Thyroid gland (tissue), 4 donors: ENCODE measurements at regions not wholly inside any gene's neighbourhood (a gene's known extent, or its start where the extent isn't known, plus 50 kb on each side); places are given as distances from the start of the nearest gene placed in this dataset.
A peak's percentile ranks its signal among the peaks of the same experiment; 100 is the strongest.
"Not testable (repeated sequence)": the region's sequence is repeated elsewhere in the genome, so short reads cannot be mapped to it uniquely, and the experiment has no call there.

Experiments used
- DNase-seq, 2 donors: peaks; one replicate each; pipeline ENCODE4 v3.0.0-alpha.2; 2019
- H3K27ac ChIP-seq, 3 donors: fragments of 200-600 bp; sonication (generic); 1 replicate in 2 of 3; 2 replicates in 1 of 3; pipeline ENCODE4 v1.5.1; 2016 to 2019; ENCODE audit warnings: mild to moderate bottlenecking in 1 of 3, moderate library complexity in 1 of 3
- H3K27me3 ChIP-seq: fragments of 200-600 bp; sonication (generic); one replicate; pipeline ENCODE4 v1.5.1; 2019
- H3K36me3 ChIP-seq, 2 donors: fragments of 200-600 bp; sonication (generic); one replicate each; pipeline ENCODE4 v1.5.1; 2016 to 2019
- H3K4me1 ChIP-seq, 2 donors: fragments of 200-600 bp; sonication (generic); one replicate each; pipeline ENCODE4 v1.5.1; 2017 to 2019
- H3K4me3 ChIP-seq, 3 donors: fragments of 200-600 bp; sonication (generic); replicated peaks in 1 of 3; 1 replicate in 2 of 3; 2 replicates in 1 of 3; pipeline ENCODE4 v1.5.1; 2016; ENCODE audit warnings: mild to moderate bottlenecking in 1 of 3
- H3K9me3 ChIP-seq: fragments of 200-600 bp; sonication (generic); one replicate; pipeline ENCODE4 v1.5.1; 2017
- POLR2A ChIP-seq, 2 donors: fragments of 450-650 bp; IDR thresholded peaks; one replicate each; pipeline ENCODE4 v1.6.1; 2017; ENCODE audit warnings: antibody characterized with exemption in 2 of 2, mild to moderate bottlenecking in 2 of 2, moderate library complexity in 1 of 2
- whole genome bisulfite sequencing, 2 donors: methylation state at CpG; one replicate each; pipeline ENCODE4 v1.1.5; 2017; 5-methylcytosine and 5-hydroxymethylcytosine counted together
- intact Hi-C: fragments of 100-400 bp; cut with DNase I; formaldehyde crosslinking; loops from one replicate; pipeline ENCODE4 v1.15.1; 2023
- TF ChIP-seq, protein P1 (sequence below), 6 experiments: fragments of 200-600 bp in 3 of 6; fragments of 450-650 bp in 3 of 6; sonication (generic) in 3 of 6; IDR thresholded peaks; one replicate each; pipeline ENCODE4 v1.5.1; 2016 to 2019; ENCODE audit warnings: antibody characterized with exemption in 6 of 6, mild to moderate bottlenecking in 2 of 6, inconsistent platforms in 1 of 6, moderate library complexity in 1 of 6

DNA sequence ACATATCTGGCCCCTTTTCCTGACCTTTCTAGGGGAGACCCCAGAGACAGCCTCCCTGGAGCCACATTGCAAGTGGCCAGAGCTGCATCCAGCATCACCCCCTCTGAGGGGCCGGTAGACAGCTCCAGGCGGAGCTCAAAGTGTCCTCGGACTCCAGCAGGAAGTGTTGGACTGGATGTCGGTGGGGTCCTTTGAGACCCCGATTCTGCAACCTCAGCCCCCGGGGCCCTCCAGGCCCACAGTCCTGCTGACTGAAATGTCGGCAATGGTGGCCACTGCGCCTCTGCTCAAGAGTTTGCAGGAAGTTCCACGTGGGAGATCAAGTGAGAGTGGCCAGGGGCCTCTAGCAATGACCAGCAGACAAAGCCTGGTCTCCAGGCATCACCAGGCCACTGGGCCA lies 115.9 kb upstream of the FOXD4L5 start:
- no peaks in the 10 kb centered on the region for H3K36me3 ChIP-seq
- H3K27me3 ChIP-seq = no peaks in the 10 kb centered on the region
- no peaks in the 10 kb centered on the region for H3K4me1 ChIP-seq
- TF ChIP-seq POLR2A (IDR thresholded peaks at IDR 0.05) = no peak
- TF ChIP-seq, protein P1, sequence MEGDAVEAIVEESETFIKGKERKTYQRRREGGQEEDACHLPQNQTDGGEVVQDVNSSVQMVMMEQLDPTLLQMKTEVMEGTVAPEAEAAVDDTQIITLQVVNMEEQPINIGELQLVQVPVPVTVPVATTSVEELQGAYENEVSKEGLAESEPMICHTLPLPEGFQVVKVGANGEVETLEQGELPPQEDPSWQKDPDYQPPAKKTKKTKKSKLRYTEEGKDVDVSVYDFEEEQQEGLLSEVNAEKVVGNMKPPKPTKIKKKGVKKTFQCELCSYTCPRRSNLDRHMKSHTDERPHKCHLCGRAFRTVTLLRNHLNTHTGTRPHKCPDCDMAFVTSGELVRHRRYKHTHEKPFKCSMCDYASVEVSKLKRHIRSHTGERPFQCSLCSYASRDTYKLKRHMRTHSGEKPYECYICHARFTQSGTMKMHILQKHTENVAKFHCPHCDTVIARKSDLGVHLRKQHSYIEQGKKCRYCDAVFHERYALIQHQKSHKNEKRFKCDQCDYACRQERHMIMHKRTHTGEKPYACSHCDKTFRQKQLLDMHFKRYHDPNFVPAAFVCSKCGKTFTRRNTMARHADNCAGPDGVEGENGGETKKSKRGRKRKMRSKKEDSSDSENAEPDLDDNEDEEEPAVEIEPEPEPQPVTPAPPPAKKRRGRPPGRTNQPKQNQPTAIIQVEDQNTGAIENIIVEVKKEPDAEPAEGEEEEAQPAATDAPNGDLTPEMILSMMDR (IDR thresholded peaks at IDR 0.05) = no peak
- no peak overlapping the region for H3K4me3 ChIP-seq
- DNase-seq = no peak
- intact Hi-C loops = no loop called here
- 66 to 94% methylated on average over 3 of the region's 9 CpGs for WGBS, 2 donors
- no peaks in the 10 kb centered on the region for H3K9me3 ChIP-seq
- no peak overlapping the region for H3K27ac ChIP-seq

DNA sequence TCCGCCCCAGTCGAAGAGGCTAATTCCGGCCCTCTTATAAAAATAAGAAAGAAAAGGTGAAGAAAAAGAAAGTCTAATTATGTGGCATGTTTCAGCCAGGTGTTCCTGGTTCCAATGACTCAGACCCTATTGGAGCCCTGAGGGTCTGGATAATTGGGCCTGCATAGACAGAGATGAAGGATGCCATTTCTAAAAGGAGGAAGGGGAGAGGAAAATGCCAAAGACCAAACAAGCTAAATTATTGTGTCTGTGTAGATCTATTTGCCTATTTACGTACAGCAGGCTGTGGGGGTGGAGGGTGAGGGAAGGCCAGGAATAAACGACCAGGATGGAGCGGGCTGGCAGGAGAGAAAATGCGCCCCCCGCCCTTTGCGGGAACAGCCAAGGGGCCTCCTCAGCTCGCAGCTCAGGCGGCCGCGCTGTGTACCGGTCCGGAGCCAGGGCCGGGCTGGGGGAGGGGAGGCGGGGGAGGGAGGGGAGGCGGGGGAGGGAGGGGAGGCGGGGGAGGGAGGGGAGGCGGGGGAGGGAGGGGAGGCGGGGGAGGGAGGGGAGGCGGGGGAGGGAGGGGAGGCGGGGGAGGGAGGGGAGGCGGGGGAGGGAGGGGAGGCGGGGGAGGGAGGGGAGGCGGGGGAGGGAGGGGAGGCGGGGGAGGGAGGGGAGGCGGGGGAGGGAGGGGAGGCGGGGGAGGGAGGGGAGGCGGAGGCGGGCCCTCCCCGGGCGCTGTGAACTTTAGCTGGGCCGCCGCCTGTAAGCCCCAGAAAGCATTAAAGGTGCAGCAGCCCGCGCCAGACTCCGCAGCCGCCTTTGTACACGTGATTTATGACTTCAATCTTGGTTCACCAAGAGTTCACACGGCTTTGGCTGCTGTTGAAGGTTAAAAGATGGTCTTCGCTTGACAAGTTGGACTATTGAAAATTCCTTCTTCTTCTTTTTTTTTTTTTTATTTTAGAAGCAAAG lies 113.0 kb upstream of the FOXD4L5 start:
- H3K9me3 ChIP-seq, H3K27ac ChIP-seq, H3K4me3 ChIP-seq, DNase-seq, H3K36me3 ChIP-seq, intact Hi-C loops, H3K4me1 ChIP-seq, H3K27me3 ChIP-seq: not testable (repeated sequence)
- WGBS, 2 donors = 87 to 90% methylated on average over 27 to 31 of the region's 42 CpGs

DNA sequence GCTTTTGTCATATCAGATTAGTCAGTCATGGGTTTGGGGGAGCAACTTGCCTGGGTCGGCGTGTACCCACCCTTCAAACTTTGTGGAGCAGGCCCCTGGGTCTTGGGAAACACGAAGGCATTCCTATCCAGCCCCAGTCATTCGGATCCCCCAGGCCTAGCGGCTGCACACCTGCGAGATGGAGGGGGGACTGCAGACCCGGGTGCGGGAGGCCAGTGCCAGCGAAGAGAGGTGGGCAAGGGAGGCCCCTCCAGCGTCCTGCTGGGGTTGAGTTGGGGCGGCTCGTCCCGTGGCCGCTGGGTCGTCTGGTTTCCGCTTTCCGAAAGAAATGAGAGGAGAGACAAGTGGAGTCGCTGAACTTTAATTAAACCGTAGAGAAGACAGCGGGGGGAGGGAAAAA lies 112.2 kb upstream of the FOXD4L5 start:
- H3K27ac ChIP-seq, H3K27me3 ChIP-seq, H3K9me3 ChIP-seq, H3K4me1 ChIP-seq, H3K4me3 ChIP-seq, intact Hi-C loops, H3K36me3 ChIP-seq, DNase-seq: not testable (repeated sequence)
- WGBS, 2 donors = 88 to 89% methylated on average over 19 to 20 of the region's 20 CpGs

DNA sequence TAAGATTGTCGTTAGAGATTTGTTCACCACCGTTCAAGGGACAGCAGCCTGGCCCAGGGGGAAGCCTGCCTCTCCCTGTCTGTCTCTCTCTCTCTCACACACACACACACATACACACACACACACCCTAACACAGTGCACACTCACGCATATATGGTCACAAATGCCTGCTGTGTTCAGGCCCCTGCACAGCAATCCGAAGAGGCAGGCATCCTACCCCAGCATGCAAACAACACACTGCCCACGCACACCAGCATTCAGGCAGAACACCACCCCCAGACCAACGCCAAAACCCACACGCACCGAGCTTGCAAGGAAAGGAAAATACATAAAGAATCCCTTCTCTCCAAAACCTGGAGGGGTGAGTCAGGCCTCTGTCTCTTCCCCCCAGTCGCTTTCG lies 111.6 kb upstream of the FOXD4L5 start:
- H3K36me3 ChIP-seq, H3K27ac ChIP-seq, DNase-seq, H3K9me3 ChIP-seq, H3K4me1 ChIP-seq, H3K4me3 ChIP-seq, intact Hi-C loops, H3K27me3 ChIP-seq: not testable (repeated sequence)
- WGBS, 2 donors = 78 to 83% methylated on average over 10 of the region's 10 CpGs

DNA sequence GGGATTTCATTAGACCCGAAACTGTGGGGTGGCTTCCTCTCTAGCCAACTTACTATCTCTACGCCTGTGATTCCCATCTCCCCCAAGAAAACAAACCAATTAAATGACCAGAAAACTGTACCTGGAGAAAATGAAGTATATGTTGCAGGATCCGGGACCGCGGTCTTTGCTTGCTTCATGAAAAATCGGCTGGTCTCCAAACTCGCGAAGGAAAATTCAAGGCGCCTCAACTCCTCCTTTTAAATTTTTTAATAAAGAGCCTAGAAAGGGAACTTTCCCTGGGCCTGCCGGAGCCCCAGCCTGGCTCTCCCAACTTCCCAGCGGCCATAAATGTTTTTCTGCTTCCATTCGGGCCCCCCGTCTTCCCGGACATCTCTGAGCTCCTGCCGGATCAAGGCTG lies 110.8 kb upstream of the FOXD4L5 start:
- 79 to 92% methylated on average over 9 of the region's 15 CpGs for WGBS, 2 donors
- H3K4me1 ChIP-seq, H3K27me3 ChIP-seq, intact Hi-C loops, DNase-seq, H3K36me3 ChIP-seq, H3K27ac ChIP-seq, H3K9me3 ChIP-seq, H3K4me3 ChIP-seq: not testable (repeated sequence)

DNA sequence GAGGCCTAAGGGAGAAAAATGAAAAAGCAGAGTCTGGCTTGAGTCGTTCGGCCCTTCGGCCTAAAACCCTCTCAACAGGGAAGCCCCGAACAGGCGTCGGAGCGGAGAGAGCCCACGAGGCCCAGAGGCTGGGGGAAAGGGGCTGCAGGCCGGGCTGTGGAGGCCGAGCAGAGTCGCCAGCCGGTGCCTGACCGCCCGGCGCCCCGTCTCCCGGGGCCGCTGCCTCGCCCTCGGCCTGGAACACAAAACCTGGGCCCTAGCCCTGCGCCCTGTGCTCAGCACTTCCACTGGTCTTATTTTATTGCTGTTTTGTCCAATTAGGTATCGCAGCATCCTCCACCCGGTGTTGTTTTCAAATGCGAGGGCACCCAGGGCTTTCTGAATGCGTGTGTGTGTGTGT lies 110.1 kb upstream of the FOXD4L5 start:
- H3K36me3 ChIP-seq, H3K4me3 ChIP-seq, DNase-seq, H3K9me3 ChIP-seq, intact Hi-C loops, H3K27me3 ChIP-seq, H3K27ac ChIP-seq, H3K4me1 ChIP-seq: not testable (repeated sequence)
- WGBS, 2 donors = 86 to 88% methylated on average over 12 to 14 of the region's 25 CpGs

DNA sequence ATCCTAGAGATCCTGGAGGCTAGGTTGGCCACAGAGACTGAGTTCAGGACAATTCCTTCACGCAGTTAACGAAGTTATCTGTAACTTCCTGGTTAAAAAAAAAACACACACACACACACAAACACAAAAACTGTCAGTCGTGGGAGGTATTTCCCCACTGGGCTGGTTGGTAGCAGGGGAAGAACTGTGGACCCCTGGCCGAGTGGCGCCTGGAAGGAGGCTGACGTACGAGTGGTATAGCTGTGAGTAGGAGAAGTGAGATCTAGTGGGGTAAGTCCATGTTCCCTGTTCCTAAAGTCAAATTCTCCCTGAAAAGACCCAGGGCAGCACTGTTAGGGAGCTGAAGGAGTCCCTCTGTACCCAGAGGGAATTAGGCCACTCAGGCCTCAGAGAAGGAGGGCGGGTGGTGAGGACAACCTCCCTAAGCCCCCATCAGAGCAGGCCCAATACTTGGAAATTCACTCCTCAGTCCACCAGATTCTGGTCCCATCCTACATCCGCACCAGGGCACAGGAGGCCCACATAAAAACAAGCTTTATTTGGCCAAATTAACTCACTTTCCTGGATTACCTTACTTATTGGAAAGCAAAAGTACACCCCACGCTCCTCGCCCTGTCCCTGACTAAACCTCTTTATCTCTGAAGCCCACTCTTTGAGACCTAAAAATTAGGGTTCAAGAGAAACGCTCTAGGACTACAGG lies 108.3 kb upstream of the FOXD4L5 start:
- H3K4me1 ChIP-seq, H3K27ac ChIP-seq, H3K4me3 ChIP-seq, DNase-seq, H3K27me3 ChIP-seq, intact Hi-C loops, H3K36me3 ChIP-seq, H3K9me3 ChIP-seq: not testable (repeated sequence)
- 75 to 76% methylated on average over 12 of the region's 12 CpGs for WGBS, 2 donors

DNA sequence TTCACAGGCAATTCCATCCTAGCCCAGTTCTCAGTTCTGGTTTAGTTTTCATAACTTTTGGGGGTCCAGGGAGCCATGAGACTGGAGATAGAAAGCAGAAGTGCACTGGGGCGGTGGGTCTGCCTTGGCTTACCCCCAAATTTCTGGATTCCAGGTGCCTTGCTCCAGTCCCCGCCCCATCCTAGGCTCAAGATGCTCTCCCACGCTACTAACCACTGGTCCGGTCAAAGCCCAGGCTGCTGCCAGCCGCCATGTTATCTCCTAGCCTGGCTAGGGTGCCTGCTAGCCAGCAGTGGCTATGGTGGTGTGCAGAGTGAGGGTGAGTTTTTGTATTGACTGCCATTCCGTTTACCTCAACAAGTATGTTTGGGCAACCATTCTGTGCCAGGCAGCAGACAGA lies 107.6 kb upstream of the FOXD4L5 start:
- H3K36me3 ChIP-seq, H3K27me3 ChIP-seq, H3K4me3 ChIP-seq, intact Hi-C loops, H3K4me1 ChIP-seq, H3K27ac ChIP-seq, DNase-seq, H3K9me3 ChIP-seq: not testable (repeated sequence)
- 59 to 60% methylated on average over 5 to 6 of the region's 6 CpGs for WGBS, 2 donors

DNA sequence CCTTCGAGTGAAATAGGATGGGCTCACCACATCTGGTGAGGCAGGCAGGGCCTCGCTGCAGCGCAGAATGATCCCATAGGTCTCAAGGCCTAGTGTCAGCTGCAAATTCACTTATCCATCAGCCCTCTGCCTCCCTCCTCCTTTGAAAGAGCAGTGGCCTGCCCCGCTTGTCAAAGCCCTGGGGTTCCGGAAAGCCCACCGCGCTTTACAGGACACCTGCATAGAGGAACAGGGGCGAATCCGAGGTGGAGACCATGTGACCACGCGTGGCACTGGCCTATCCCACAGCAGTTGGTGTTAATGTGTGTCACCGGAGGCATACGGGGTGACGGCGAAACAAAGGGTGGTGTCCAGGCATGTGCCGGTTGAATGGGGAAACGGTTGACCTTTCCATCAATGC lies 104.7 kb upstream of the FOXD4L5 start:
- H3K36me3 ChIP-seq, intact Hi-C loops, H3K4me1 ChIP-seq, H3K27me3 ChIP-seq, H3K4me3 ChIP-seq, H3K9me3 ChIP-seq, H3K27ac ChIP-seq: not testable (repeated sequence)
- peak in 1 of 2 donors; percentile 34 for DNase-seq
- 65 to 68% methylated on average over 17 of the region's 17 CpGs for WGBS, 2 donors

DNA sequence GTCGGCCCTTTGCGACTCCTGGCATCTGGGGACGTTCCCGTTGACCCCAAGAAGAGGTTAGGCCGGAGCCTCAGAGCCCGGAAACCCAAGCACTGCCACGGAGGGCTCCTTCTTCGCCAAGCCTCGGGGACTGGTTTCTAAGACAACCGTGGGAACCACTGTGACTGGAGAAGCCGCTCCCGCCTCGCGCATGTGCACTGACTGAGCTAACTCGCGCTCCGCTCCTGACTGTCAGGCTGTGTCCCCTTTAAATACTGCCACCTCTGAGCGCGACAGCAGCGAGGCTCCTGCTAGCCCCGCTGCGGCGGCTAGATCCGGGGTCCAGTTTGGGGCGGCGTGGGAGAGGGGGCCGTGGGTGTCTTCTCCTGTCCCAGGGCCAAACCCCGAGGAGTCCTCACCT lies 104.2 kb upstream of the FOXD4L5 start:
- H3K4me1 ChIP-seq, H3K36me3 ChIP-seq, DNase-seq, H3K27ac ChIP-seq, H3K27me3 ChIP-seq, H3K9me3 ChIP-seq, H3K4me3 ChIP-seq, intact Hi-C loops: not testable (repeated sequence)
- 80 to 83% methylated on average over 1 of the region's 28 CpGs for WGBS, 2 donors

DNA sequence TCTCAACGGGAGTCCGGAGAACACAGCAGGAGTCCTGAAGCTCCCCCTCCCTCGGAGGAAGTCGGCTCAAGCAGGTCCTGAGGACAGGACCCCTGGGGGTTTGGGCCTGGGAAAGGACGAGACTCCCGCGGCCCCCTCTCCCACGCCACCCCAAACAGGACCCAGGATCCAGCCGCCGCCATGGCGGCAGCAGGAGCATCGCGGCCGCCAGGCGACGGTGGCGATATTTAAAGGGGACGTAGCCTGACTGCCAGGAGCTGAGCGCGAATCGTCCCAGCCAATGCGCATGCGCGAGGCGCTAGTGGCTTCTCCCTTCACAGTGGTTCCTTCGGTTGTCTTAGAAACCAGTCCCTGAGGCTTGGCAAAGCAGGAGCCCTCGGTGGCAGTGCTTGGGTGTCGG lies 101.7 kb upstream of the FOXD4L5 start:
- H3K4me3 ChIP-seq, intact Hi-C loops, H3K4me1 ChIP-seq, H3K36me3 ChIP-seq, H3K27ac ChIP-seq, H3K27me3 ChIP-seq, H3K9me3 ChIP-seq: not testable (repeated sequence)
- 39 to 49% methylated on average over 18 to 28 of the region's 28 CpGs for WGBS, 2 donors
- peak; percentile 69 to 76 for DNase-seq

DNA sequence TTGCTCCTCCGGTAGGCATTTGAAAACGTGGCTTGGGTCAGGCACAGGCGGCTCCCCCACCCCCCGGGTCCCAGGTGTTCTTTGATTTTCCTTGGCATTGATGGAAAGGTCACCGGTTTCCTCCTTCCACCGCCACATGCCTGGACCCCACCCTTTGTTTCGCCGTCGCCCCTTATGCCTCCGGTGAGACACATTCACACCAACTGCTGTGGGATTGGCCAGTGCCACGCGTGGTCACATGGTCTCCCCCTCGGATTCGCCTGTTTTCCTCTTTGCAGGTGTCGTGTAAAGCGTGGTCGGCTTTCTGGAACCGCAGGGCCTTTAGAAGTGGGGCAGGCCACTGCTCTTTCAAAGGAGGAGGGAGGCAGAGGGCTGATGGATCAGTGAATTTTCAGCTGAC lies 101.2 kb upstream of the FOXD4L5 start:
- 61 to 66% methylated on average over 17 to 18 of the region's 18 CpGs for WGBS, 2 donors

More for the DNA sequence above, 101.2 kb upstream of the FOXD4L5 start:
- H3K9me3 ChIP-seq, H3K36me3 ChIP-seq, DNase-seq, H3K27me3 ChIP-seq, H3K27ac ChIP-seq, H3K4me3 ChIP-seq, intact Hi-C loops, H3K4me1 ChIP-seq: not testable (repeated sequence)
